ENCODE measurements at regions not wholly inside any gene's neighbourhood (a gene's known extent, or its start where the extent isn't known, plus 50 kb on each side); places are given as distances from the start of the nearest gene placed in this dataset.

- ATAC-seq (no peak), DNase-seq (ENCODE audit: low spot score) (no peak)
- intact Hi-C loops (cut with DNase I), result no loop called here
Measured at GRCh38 chr10:64454962-64455361, 933.8 kb downstream of the REEP3 start.

- intact Hi-C loops (cut with DNase I), result no loop called here
- no peak for DNase-seq (ENCODE audit: low spot score)
- no peak for ATAC-seq
Measured at GRCh38 chr10:64458306-64458705, 937.1 kb downstream of the REEP3 start.

GRCh38 chr10:64463406-64463805 lies 942.2 kb downstream of the REEP3 start:
- intact Hi-C loops (cut with DNase I), result no loop called here

GRCh38 chr10:64465653-64466052 lies 944.5 kb downstream of the REEP3 start:
- DNase-seq (ENCODE audit: low spot score) (no peak), ATAC-seq (no peak)
- intact Hi-C loops (cut with DNase I), result no loop called here

More at GRCh38 chr10:64463406-64463805, 942.2 kb downstream of the REEP3 start:
- no peak for DNase-seq (ENCODE audit: low spot score)
- ATAC-seq, result no peak

GRCh38 chr10:64468219-64468618 lies 947.0 kb downstream of the REEP3 start:
- intact Hi-C loops (cut with DNase I), result no loop called here

GRCh38 chr10:64476506-64476905 lies 955.3 kb downstream of the REEP3 start:
- intact Hi-C loops (cut with DNase I), result no loop called here
- ATAC-seq (no peak), DNase-seq (ENCODE audit: low spot score) (no peak)

More at GRCh38 chr10:64468219-64468618, 947.0 kb downstream of the REEP3 start:
- ATAC-seq (no peak), DNase-seq (ENCODE audit: low spot score) (no peak)

- no peak for DNase-seq (ENCODE audit: low spot score)
- ATAC-seq, result no peak
- intact Hi-C loops (cut with DNase I), result no loop called here
Measured at GRCh38 chr10:64477791-64478190, 956.6 kb downstream of the REEP3 start.

- intact Hi-C loops (cut with DNase I), result no loop called here
- ATAC-seq (no peak), DNase-seq (ENCODE audit: low spot score) (no peak)
Measured at GRCh38 chr10:64484811-64485330, 963.7 kb downstream of the REEP3 start.

- no peak for DNase-seq (ENCODE audit: low spot score)
- no peak for ATAC-seq
- intact Hi-C loops (cut with DNase I), result no loop called here
Measured at GRCh38 chr10:64486149-64486548, 964.9 kb downstream of the REEP3 start.

- no peak for ATAC-seq
- intact Hi-C loops (cut with DNase I), result no loop called here
- no peak for DNase-seq (ENCODE audit: low spot score)
Measured at GRCh38 chr10:64486901-64487300, 965.7 kb downstream of the REEP3 start.

- ATAC-seq, result no peak
- DNase-seq (ENCODE audit: low spot score), result no peak
- intact Hi-C loops (cut with DNase I), result no loop called here
Measured at GRCh38 chr10:64494901-64495300, 973.7 kb downstream of the REEP3 start.

GRCh38 chr10:64497306-64497705 lies 976.1 kb downstream of the REEP3 start:
- DNase-seq (ENCODE audit: low spot score), result no peak
- no peak for ATAC-seq
- intact Hi-C loops (cut with DNase I), result no loop called here

- intact Hi-C loops (cut with DNase I), result no loop called here
- ATAC-seq (no peak), DNase-seq (ENCODE audit: low spot score) (no peak)
Measured at GRCh38 chr10:64501807-64502206, 980.6 kb downstream of the REEP3 start.

GRCh38 chr10:64502936-64503335 lies 981.7 kb downstream of the REEP3 start:
- DNase-seq (ENCODE audit: low spot score) (no peak), ATAC-seq (no peak)
- intact Hi-C loops (cut with DNase I), result no loop called here

- DNase-seq (ENCODE audit: low spot score) (no peak), ATAC-seq (peak; percentile 64)
- intact Hi-C loops (cut with DNase I), result no loop called here
Measured at GRCh38 chr10:64503429-64503828, 982.2 kb downstream of the REEP3 start.

- DNase-seq (ENCODE audit: low spot score), result no peak
- ATAC-seq, result no peak
- intact Hi-C loops (cut with DNase I), result no loop called here
Measured at GRCh38 chr10:64505501-64505900, 984.3 kb downstream of the REEP3 start.

- ATAC-seq (no peak), DNase-seq (ENCODE audit: low spot score) (no peak)
- intact Hi-C loops (cut with DNase I), result no loop called here
Measured at GRCh38 chr10:64506963-64507362, 985.8 kb downstream of the REEP3 start.

GRCh38 chr10:64507651-64508028 lies 986.4 kb downstream of the REEP3 start:
- no peak for DNase-seq (ENCODE audit: low spot score)
- no peak for ATAC-seq
- intact Hi-C loops (cut with DNase I), result no loop called here

- no peak for ATAC-seq
- intact Hi-C loops (cut with DNase I), result no loop called here
- no peak for DNase-seq (ENCODE audit: low spot score)
Measured at GRCh38 chr10:64508029-64508661, 986.9 kb downstream of the REEP3 start.

- intact Hi-C loops (cut with DNase I), result no loop called here
- DNase-seq (ENCODE audit: low spot score), result no peak
- no peak for ATAC-seq
Measured at GRCh38 chr10:64515970-64516699, 994.9 kb downstream of the REEP3 start.

GRCh38 chr10:64518456-64518855 lies 997.3 kb downstream of the REEP3 start:
- ATAC-seq (no peak), DNase-seq (ENCODE audit: low spot score) (no peak)
- intact Hi-C loops (cut with DNase I), result no loop called here

Measured in sciatic nerve (tissue), 2 donors.